PC-9 (cell line): ENCODE measurements at regions not wholly inside any gene's neighbourhood (a gene's known extent, or its start where the extent isn't known, plus 50 kb on each side); places are given as distances from the start of the nearest gene placed in this dataset.

Experiments used
- BruUV-seq: library from RNA; stranded (reverse); fragments of 400-500 nt; replicated peaks from 2 replicates; lab custom pipeline; 2021; lab: Mats Ljungman, UMichigan
- CTCF ChIA-PET: fragments of 300-600 bp; sonication (Branson Sonifier 250); formaldehyde crosslinking; loops from one replicate; lab custom pipeline; 2022; ENCODE audit warnings: antibody characterized with exemption; lab: Charles Lee
- POLR2A ChIA-PET: fragments of 300-600 bp; sonication (Branson Sonifier 250); formaldehyde crosslinking; loops from one replicate; lab custom pipeline; 2022; ENCODE audit warnings: antibody characterized with exemption; ENCODE audit not compliant: unreplicated experiment; lab: Charles Lee
- DNase-seq, 2 experiments: peaks; one replicate each; pipeline versions ENCODE4 v3.0.0 to v3.0.0-alpha.2; 2015 to 2022; ENCODE audit warnings: mixed read lengths in 1 of 2
- H2AFZ ChIP-seq: fragments of 200-600 bp; sonication (generic); 2 replicates; pipeline ENCODE4 v1.8.1; 2017; ENCODE audit warnings: antibody characterized with exemption
- H3F3A ChIP-seq: fragments of 200-600 bp; sonication (generic); 2 replicates; pipeline ENCODE4 v1.8.1; 2017; ENCODE audit warnings: antibody characterized with exemption, mild to moderate bottlenecking, low read depth; ENCODE audit not compliant: insufficient read depth
- H3K27ac ChIP-seq: fragments of 200-600 bp; sonication (generic); 2 replicates; pipeline ENCODE4 v1.6.1; 2016; ENCODE audit warnings: mixed run types
- H3K27me3 ChIP-seq: fragments of 200-600 bp; sonication (generic); 2 replicates; pipeline ENCODE4 v1.6.1; 2016; ENCODE audit warnings: low read depth, mixed run types; ENCODE audit not compliant: insufficient read depth
- H3K36me3 ChIP-seq: fragments of 200-600 bp; sonication (generic); 2 replicates; pipeline ENCODE4 v1.6.1; 2016; ENCODE audit warnings: low read depth, mixed run types
- H3K4me1 ChIP-seq: fragments of 200-600 bp; sonication (generic); replicated peaks from 2 replicates; pipeline ENCODE4 v1.6.1; 2016; ENCODE audit warnings: mixed run types; ENCODE audit not compliant: insufficient read depth
- H3K4me2 ChIP-seq: fragments of 200-600 bp; sonication (generic); 2 replicates; pipeline ENCODE4 v1.6.1; 2017; ENCODE audit warnings: mixed run types
- H3K4me3 ChIP-seq: fragments of 200-600 bp; sonication (generic); 2 replicates; pipeline ENCODE4 v1.6.1; 2016; ENCODE audit warnings: mixed run types
- H3K79me2 ChIP-seq: fragments of 200-600 bp; sonication (generic); 2 replicates; pipeline ENCODE4 v1.6.1; 2017; ENCODE audit warnings: low read depth, mixed run types
- H3K9me2 ChIP-seq: fragments of 200-600 bp; sonication (generic); 2 replicates; pipeline ENCODE4 v1.8.1; 2017; ENCODE audit warnings: mild to moderate bottlenecking; ENCODE audit not compliant: insufficient read depth
- H3K9me3 ChIP-seq: fragments of 200-600 bp; sonication (generic); 2 replicates; pipeline ENCODE4 v1.8.1; 2016; ENCODE audit warnings: low read depth; ENCODE audit not compliant: insufficient read depth
- H4K20me1 ChIP-seq: fragments of 200-600 bp; sonication (generic); 2 replicates; pipeline ENCODE4 v1.8.1; 2017; ENCODE audit not compliant: insufficient read depth
- CTCF ChIP-seq: fragments of 200-600 bp; sonication (generic); conservative IDR thresholded peaks from 2 replicates; pipeline ENCODE4 v1.6.1; 2017; ENCODE audit warnings: mixed run types, antibody characterized with exemption, mild to moderate bottlenecking, moderate library complexity
- EZH2 ChIP-seq: fragments of 200-600 bp; sonication (generic); IDR thresholded peaks from 2 replicates; pipeline ENCODE4 v1.8.0; 2017; ENCODE audit warnings: antibody characterized with exemption, low read depth
- intact Hi-C: fragments of 100-400 bp; cut with micrococcal nuclease; formaldehyde crosslinking; loops from one replicate; pipeline ENCODE4 v1.10.0; 2022; ENCODE audit not compliant: unreplicated experiment

GRCh38 chr5:93120771-93121170 lies 460.2 kb downstream of the NR2F1-AS1 start:
- no peak overlapping the region for H3K27ac ChIP-seq
- no TSS peak for BruUV-seq
- no peaks in the 10 kb centered on the region for H3K27me3 ChIP-seq
- H3K4me3 ChIP-seq: no peak overlapping the region
- no peak for DNase-seq
- no peaks in the 10 kb centered on the region for H4K20me1 ChIP-seq
- TF ChIP-seq EZH2 (no peak), CTCF (no peak)
- H3K79me2 ChIP-seq: no peaks in the 10 kb centered on the region
- ChIA-PET POLR2A (no interaction called here), CTCF (no interaction called here)
- no peak overlapping the region for H2AFZ ChIP-seq
- H3K9me3 ChIP-seq: no peaks in the 10 kb centered on the region
- H3K4me1 ChIP-seq: peaks cover 9% of the 10 kb centered on the region
- no peaks in the 10 kb centered on the region for H3K36me3 ChIP-seq
- H3F3A ChIP-seq: no peaks in the 10 kb centered on the region; the same call in 1 of the 2 replicates
- H3K4me2 ChIP-seq: no peak overlapping the region
- intact Hi-C loops: no loop called here
- H3K9me2 ChIP-seq: no peaks in the 10 kb centered on the region

GRCh38 chr5:93120051-93120450 lies 461.0 kb downstream of the NR2F1-AS1 start:
- Histone ChIP-seq H2AFZ (no peak overlapping the region), H3K4me2 (no peak overlapping the region), H3K79me2 (no peaks in the 10 kb centered on the region), H3K9me2 (no peaks in the 10 kb centered on the region), H3K36me3 (no peaks in the 10 kb centered on the region), H3K4me3 (no peak overlapping the region), H3K27ac (no peak overlapping the region), H3K27me3 (no peaks in the 10 kb centered on the region), H3F3A (no peaks in the 10 kb centered on the region; the same call in 1 of the 2 replicates), H3K9me3 (no peaks in the 10 kb centered on the region), H3K4me1 (peaks cover 13% of the 10 kb centered on the region), H4K20me1 (no peaks in the 10 kb centered on the region)
- intact Hi-C loops: no loop called here
- TF ChIP-seq EZH2 (no peak), CTCF (no peak)
- BruUV-seq: no TSS peak
- CTCF ChIA-PET: no interaction called here
- POLR2A ChIA-PET: no interaction called here
- no peak for DNase-seq

- DNase-seq: no peak
Observed at GRCh38 chr5:93117751-93118531, 463.1 kb downstream of the NR2F1-AS1 start.

More at GRCh38 chr5:93117751-93118531, 463.1 kb downstream of the NR2F1-AS1 start:
- Histone ChIP-seq H2AFZ (no peak overlapping the region), H3K4me2 (no peak overlapping the region), H3K9me3 (peaks cover 5% of the 10 kb centered on the region; the same call in 1 of the 2 replicates), H3K27ac (no peak overlapping the region), H3K36me3 (no peaks in the 10 kb centered on the region), H3K4me3 (no peak overlapping the region), H3K79me2 (no peaks in the 10 kb centered on the region), H3K9me2 (no peaks in the 10 kb centered on the region), H3K27me3 (no peaks in the 10 kb centered on the region), H3K4me1 (peaks cover 16% of the 10 kb centered on the region), H3F3A (no peaks in the 10 kb centered on the region; the same call in 1 of the 2 replicates), H4K20me1 (no peaks in the 10 kb centered on the region)
- ChIA-PET POLR2A (no interaction called here), CTCF (no interaction called here)
- BruUV-seq: no TSS peak
- TF ChIP-seq CTCF (no peak), EZH2 (no peak)
- intact Hi-C loops: no loop called here
